ENCODE measurements at regions not wholly inside any gene's neighbourhood (a gene's known extent, or its start where the extent isn't known, plus 50 kb on each side); places are given as distances from the start of the nearest gene placed in this dataset.
"Not testable (repeated sequence)": the region's sequence is repeated elsewhere in the genome, so short reads cannot be mapped to it uniquely, and the experiment has no call there.

DNA sequence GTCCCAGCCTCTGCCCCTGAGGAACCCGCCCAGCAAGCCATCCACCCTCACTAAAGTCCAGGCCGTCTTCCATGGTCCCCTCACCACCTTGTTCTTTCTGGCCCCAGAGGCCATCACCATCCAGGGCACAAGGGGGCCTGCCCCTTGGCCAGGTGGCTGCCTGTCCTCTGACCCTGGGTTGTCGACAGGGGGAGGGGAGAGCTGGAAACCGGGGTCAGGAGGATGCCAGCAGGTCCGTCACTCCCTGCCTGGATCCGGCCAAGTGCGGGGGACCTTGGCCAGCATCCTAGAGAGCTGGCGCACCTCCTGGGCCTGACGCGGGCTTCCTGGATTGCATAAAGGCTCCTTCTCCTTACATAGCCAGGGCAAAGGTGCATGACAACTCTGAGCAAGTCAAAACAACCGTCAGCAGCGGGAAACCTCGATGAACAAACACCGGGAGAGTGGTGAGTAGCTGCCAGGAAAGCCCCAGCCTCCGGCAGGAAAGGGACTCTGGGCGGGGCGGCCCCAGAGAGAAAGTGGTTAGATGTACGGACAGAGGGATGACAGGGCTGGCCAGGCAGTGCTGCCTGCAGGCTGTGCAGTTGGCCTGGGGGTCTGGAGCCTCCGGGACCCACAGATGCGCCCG is 4461.2 kb upstream of the TPTE start:
- TF ChIP-seq POLR2A (IDR thresholded peaks at IDR 0.05), result not testable (repeated sequence)
- TF ChIP-seq, protein P1, sequence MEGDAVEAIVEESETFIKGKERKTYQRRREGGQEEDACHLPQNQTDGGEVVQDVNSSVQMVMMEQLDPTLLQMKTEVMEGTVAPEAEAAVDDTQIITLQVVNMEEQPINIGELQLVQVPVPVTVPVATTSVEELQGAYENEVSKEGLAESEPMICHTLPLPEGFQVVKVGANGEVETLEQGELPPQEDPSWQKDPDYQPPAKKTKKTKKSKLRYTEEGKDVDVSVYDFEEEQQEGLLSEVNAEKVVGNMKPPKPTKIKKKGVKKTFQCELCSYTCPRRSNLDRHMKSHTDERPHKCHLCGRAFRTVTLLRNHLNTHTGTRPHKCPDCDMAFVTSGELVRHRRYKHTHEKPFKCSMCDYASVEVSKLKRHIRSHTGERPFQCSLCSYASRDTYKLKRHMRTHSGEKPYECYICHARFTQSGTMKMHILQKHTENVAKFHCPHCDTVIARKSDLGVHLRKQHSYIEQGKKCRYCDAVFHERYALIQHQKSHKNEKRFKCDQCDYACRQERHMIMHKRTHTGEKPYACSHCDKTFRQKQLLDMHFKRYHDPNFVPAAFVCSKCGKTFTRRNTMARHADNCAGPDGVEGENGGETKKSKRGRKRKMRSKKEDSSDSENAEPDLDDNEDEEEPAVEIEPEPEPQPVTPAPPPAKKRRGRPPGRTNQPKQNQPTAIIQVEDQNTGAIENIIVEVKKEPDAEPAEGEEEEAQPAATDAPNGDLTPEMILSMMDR (IDR thresholded peaks at IDR 0.05), result not testable (repeated sequence)

All from thyroid gland (tissue), 4 donors.